ENCODE measurements at regions not wholly inside any gene's neighbourhood (a gene's known extent, or its start where the extent isn't known, plus 50 kb on each side); places are given as distances from the start of the nearest gene placed in this dataset.

GRCh38 chr1:55646181-55646580, 431.0 kb upstream of the USP24 start:
- TF ChIP-seq CTCF (conservative IDR thresholded peaks at IDR 0.05 in 1 of 2, IDR thresholded peaks at IDR 0.05 in 1 of 2; ENCODE audit: low read depth in 1 of 2, low read length in 2 of 2) (no peak), EZH2 (IDR thresholded peaks at IDR 0.05; ENCODE audit: low read length, missing control alignments) (no peak)
- Histone ChIP-seq H4K20me1 (ENCODE audit: control insufficient read depth, extremely low read depth, insufficient read depth, low read length) (no peaks in the 10 kb centered on the region), H3K4me1 (ENCODE audit: control insufficient read depth, extremely low read depth, insufficient read depth, low read length) (peaks cover 3% of the 10 kb centered on the region), H3K9me3 (ENCODE audit: control insufficient read depth, insufficient read depth, low read depth, low read length) (no peaks in the 10 kb centered on the region), H2AFZ (ENCODE audit: low read length) (no peak overlapping the region), H3K9ac (ENCODE audit: insufficient read depth, low read length) (no peak overlapping the region), H3K36me3 (ENCODE audit: control insufficient read depth, insufficient read depth, low read length) (no peaks in the 10 kb centered on the region), H3K27ac (ENCODE audit: insufficient read depth, low read length) (no peak overlapping the region), H3K27me3 (ENCODE audit: control insufficient read depth, insufficient read depth, low read length) (no peaks in the 10 kb centered on the region), H3K79me2 (ENCODE audit: control insufficient read depth, insufficient read depth, low read length) (no peaks in the 10 kb centered on the region), H3K4me2 (ENCODE audit: extremely low read depth, insufficient read depth, low read length) (no peak overlapping the region), H3K4me3 (replicated peaks in 1 of 4; ENCODE audit: control extremely low read depth in 1 of 4, insufficient read depth in 1 of 4, low read depth in 3 of 4, low read length in 4 of 4) (no peak overlapping the region)
- DNase-seq (ENCODE audit: low read depth in 2 of 2) = no peak

- Histone ChIP-seq H3K9ac (ENCODE audit: insufficient read depth, low read length) (no peak overlapping the region), H2AFZ (ENCODE audit: low read length) (no peak overlapping the region)
Measured at GRCh38 chr1:55645270-55645669, 430.1 kb upstream of the USP24 start.

DNA sequence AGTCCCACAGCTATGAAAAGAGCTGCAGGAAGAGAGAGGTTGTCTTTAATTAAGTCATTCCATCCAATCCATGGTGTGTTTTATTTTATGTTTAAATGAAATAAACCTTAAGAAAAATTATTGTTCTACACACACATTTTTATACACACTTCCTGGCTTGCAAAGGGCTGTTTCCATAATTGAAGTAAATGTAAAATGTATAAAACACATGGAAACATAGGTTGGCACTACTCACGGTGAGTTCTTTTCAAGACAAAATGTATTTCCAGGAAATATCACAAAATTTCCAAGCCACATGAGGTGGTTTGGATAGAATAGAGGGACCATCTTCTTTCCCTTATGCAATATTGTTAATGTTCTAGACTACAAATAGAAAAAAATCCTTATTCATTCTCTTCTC, 426.8 kb upstream of the USP24 start:
- Histone ChIP-seq H3K27me3 (ENCODE audit: control insufficient read depth, insufficient read depth, low read length) (no peaks in the 10 kb centered on the region), H3K79me2 (ENCODE audit: control insufficient read depth, insufficient read depth, low read length) (no peaks in the 10 kb centered on the region), H3K9me3 (ENCODE audit: control insufficient read depth, insufficient read depth, low read depth, low read length) (no peaks in the 10 kb centered on the region), H3K36me3 (ENCODE audit: control insufficient read depth, insufficient read depth, low read length) (no peaks in the 10 kb centered on the region), H3K27ac (ENCODE audit: insufficient read depth, low read length) (no peak overlapping the region), H4K20me1 (ENCODE audit: control insufficient read depth, extremely low read depth, insufficient read depth, low read length) (no peaks in the 10 kb centered on the region), H3K4me3 (replicated peaks in 1 of 4; ENCODE audit: control extremely low read depth in 1 of 4, insufficient read depth in 1 of 4, low read depth in 3 of 4, low read length in 4 of 4) (no peak overlapping the region), H3K4me1 (ENCODE audit: control insufficient read depth, extremely low read depth, insufficient read depth, low read length) (peaks cover 3% of the 10 kb centered on the region), H2AFZ (ENCODE audit: low read length) (no peak overlapping the region), H3K4me2 (ENCODE audit: extremely low read depth, insufficient read depth, low read length) (no peak overlapping the region), H3K9ac (ENCODE audit: insufficient read depth, low read length) (no peak overlapping the region)
- no peak for DNase-seq (ENCODE audit: low read depth in 2 of 2)
- no peak for TF ChIP-seq CTCF (conservative IDR thresholded peaks at IDR 0.05 in 1 of 2, IDR thresholded peaks at IDR 0.05 in 1 of 2; ENCODE audit: low read depth in 1 of 2, low read length in 2 of 2)
- TF ChIP-seq EZH2 (IDR thresholded peaks at IDR 0.05; ENCODE audit: low read length, missing control alignments) = no peak

More at GRCh38 chr1:55645270-55645669, 430.1 kb upstream of the USP24 start:
- no peaks in the 10 kb centered on the region for H3K79me2 ChIP-seq (ENCODE audit: control insufficient read depth, insufficient read depth, low read length)
- H3K4me2 ChIP-seq (ENCODE audit: extremely low read depth, insufficient read depth, low read length) = no peak overlapping the region
- H3K9me3 ChIP-seq (ENCODE audit: control insufficient read depth, insufficient read depth, low read depth, low read length) = no peaks in the 10 kb centered on the region
- DNase-seq (ENCODE audit: low read depth in 2 of 2) = no peak
- no peaks in the 10 kb centered on the region for H4K20me1 ChIP-seq (ENCODE audit: control insufficient read depth, extremely low read depth, insufficient read depth, low read length)
- H3K4me1 ChIP-seq (ENCODE audit: control insufficient read depth, extremely low read depth, insufficient read depth, low read length) = peaks cover 3% of the 10 kb centered on the region
- no peak overlapping the region for H3K27ac ChIP-seq (ENCODE audit: insufficient read depth, low read length)
- TF ChIP-seq CTCF (conservative IDR thresholded peaks at IDR 0.05 in 1 of 2, IDR thresholded peaks at IDR 0.05 in 1 of 2; ENCODE audit: low read depth in 1 of 2, low read length in 2 of 2) = no peak
- no peak for TF ChIP-seq EZH2 (IDR thresholded peaks at IDR 0.05; ENCODE audit: low read length, missing control alignments)
- no peaks in the 10 kb centered on the region for H3K27me3 ChIP-seq (ENCODE audit: control insufficient read depth, insufficient read depth, low read length)
- H3K4me3 ChIP-seq (replicated peaks in 1 of 4; ENCODE audit: control extremely low read depth in 1 of 4, insufficient read depth in 1 of 4, low read depth in 3 of 4, low read length in 4 of 4) = no peak overlapping the region
- no peaks in the 10 kb centered on the region for H3K36me3 ChIP-seq (ENCODE audit: control insufficient read depth, insufficient read depth, low read length)
